Right atrium auricular region (tissue), 2 donors: ENCODE measurements at regions not wholly inside any gene's neighbourhood (a gene's known extent, or its start where the extent isn't known, plus 50 kb on each side); places are given as distances from the start of the nearest gene placed in this dataset.

ENCODE experiments used
- DNase-seq: peaks from one replicate; pipeline ENCODE4 v3.0.0-alpha.2; 2019; ENCODE audit warnings: low spot score
- H3K27ac ChIP-seq, 2 donors: fragments of 200-600 bp; sonication (generic); 1 replicate in 1 of 2; 2 replicates in 1 of 2; pipeline ENCODE4 v1.5.1; 2016 to 2019
- H3K27me3 ChIP-seq, 2 donors: fragments of 200-600 bp; sonication (generic); one replicate each; pipeline versions ENCODE4 v1.5.1 to v1.6.0; 2017 to 2019
- H3K36me3 ChIP-seq: fragments of 200-600 bp; sonication (generic); one replicate; pipeline ENCODE4 v1.5.1; 2016
- H3K4me1 ChIP-seq, 2 donors: fragments of 200-600 bp; sonication (generic); one replicate each; pipeline versions ENCODE4 v1.5.1 to v1.6.0; 2017 to 2019
- H3K4me3 ChIP-seq, 2 donors: fragments of 200-600 bp; sonication (generic); 1 replicate in 1 of 2; 2 replicates in 1 of 2; pipeline ENCODE4 v1.5.1; 2017 to 2019; ENCODE audit warnings: mild to moderate bottlenecking in 1 of 2, moderate library complexity in 1 of 2
- H3K9me3 ChIP-seq, 2 donors: fragments of 200-600 bp; sonication (generic); one replicate each; pipeline ENCODE4 v1.5.1; 2019
- TF ChIP-seq, protein P1 (sequence below), 2 donors: fragments of 200-600 bp; sonication (generic); IDR thresholded peaks; one replicate each; pipeline ENCODE4 v1.5.1; 2019; ENCODE audit warnings: antibody characterized with exemption in 2 of 2

DNA sequence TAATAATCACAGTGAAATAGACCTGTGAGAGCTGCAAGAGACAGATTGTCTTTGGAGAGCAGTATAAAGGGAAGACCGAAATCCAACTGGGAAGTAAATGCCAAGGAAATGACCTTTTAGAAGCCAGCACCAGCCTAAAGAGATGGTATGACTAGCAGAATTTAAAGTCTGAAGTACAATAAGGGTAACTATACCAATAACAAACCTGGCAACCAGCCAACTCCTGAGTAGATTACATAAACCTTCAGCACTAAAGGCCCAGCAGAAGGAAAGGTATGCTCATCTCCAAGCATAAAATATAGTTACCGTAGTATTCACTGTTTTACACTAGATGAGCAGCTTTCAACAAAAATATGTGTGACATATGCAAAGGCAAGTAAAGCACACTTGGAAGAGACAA is 155.1 kb upstream of the SATB1 start:
- H3K36me3 ChIP-seq = no peaks in the 10 kb centered on the region
- H3K4me1 ChIP-seq = no peaks in the 10 kb centered on the region
- H3K27ac ChIP-seq = no peak overlapping the region
- TF ChIP-seq, protein P1, sequence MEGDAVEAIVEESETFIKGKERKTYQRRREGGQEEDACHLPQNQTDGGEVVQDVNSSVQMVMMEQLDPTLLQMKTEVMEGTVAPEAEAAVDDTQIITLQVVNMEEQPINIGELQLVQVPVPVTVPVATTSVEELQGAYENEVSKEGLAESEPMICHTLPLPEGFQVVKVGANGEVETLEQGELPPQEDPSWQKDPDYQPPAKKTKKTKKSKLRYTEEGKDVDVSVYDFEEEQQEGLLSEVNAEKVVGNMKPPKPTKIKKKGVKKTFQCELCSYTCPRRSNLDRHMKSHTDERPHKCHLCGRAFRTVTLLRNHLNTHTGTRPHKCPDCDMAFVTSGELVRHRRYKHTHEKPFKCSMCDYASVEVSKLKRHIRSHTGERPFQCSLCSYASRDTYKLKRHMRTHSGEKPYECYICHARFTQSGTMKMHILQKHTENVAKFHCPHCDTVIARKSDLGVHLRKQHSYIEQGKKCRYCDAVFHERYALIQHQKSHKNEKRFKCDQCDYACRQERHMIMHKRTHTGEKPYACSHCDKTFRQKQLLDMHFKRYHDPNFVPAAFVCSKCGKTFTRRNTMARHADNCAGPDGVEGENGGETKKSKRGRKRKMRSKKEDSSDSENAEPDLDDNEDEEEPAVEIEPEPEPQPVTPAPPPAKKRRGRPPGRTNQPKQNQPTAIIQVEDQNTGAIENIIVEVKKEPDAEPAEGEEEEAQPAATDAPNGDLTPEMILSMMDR (IDR thresholded peaks at IDR 0.05) = no peak
- DNase-seq = no peak
- H3K4me3 ChIP-seq = no peak overlapping the region
- H3K9me3 ChIP-seq = no peaks in the 10 kb centered on the region
- no peaks in the 10 kb centered on the region for H3K27me3 ChIP-seq

DNA sequence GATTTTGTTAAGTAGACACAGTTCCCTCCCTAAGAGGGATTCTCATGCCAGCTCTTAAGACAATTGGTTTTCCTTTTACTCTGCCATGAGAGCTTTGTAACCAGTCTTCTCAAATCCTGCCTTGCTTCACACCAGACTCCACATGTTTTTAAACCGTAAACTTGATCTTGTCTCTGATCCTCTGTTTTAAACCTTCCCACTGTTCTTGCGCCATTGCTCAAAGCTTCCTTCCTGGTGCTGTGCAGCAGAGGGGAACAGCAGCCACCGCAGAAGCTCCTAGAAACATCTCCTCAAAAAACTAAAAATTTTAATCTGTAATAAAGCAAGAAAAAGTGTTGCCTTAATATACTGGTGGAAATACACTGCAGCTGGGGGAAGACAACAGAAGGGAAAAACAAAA is 154.5 kb upstream of the SATB1 start:
- DNase-seq = no peak
- Histone ChIP-seq H3K4me3 (no peak overlapping the region), H3K4me1 (no peaks in the 10 kb centered on the region), H3K36me3 (no peaks in the 10 kb centered on the region), H3K27me3 (no peaks in the 10 kb centered on the region), H3K9me3 (no peaks in the 10 kb centered on the region), H3K27ac (no peak overlapping the region)
- TF ChIP-seq, protein P1 (IDR thresholded peaks at IDR 0.05) = no peak

DNA sequence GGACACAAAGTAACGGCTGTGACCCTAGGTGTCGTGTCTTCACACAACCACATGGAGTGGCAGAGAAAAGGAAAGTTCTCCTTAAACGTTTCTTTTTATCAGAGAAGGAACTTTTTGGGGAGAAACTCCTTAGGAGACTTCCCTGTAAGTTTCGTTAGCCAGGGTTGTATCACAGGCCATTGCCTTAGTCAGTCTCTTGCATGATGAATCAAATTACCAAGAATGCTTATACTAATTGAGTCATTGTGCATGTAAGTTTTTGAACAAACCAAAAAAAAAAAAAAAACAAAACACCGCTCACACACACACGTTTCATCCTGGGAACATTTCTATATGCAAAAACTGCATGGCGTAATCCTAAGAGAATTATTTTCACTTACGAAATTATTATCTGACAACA is 150.4 kb upstream of the SATB1 start:
- TF ChIP-seq, protein P1 (IDR thresholded peaks at IDR 0.05) = no peak

DNA sequence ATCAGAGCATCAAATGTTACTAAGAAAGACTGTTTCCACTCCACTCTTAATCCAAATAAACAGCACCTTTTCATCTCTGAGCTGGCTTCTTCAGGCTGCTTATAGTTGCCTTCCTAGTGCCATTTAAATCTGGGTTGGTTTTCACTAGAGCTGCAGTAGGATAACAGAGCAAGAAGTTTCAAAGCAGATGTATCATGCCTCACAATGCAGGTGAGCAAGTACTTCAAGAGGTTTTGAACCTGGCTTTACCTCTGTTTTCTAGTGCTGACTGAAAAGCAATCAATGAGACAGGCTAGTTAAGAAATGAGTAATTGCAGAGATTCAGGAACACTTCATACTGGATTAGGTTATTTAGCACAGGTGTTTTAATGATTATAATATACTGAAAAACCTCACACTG is 147.7 kb upstream of the SATB1 start:
- DNase-seq = no peak
- no peaks in the 10 kb centered on the region for H3K36me3 ChIP-seq
- H3K27me3 ChIP-seq = no peaks in the 10 kb centered on the region
- no peaks in the 10 kb centered on the region for H3K9me3 ChIP-seq
- no peak overlapping the region for H3K4me3 ChIP-seq
- TF ChIP-seq, protein P1 (IDR thresholded peaks at IDR 0.05) = no peak
- no peaks in the 10 kb centered on the region for H3K4me1 ChIP-seq
- H3K27ac ChIP-seq = no peak overlapping the region

More for the DNA sequence above, 150.4 kb upstream of the SATB1 start:
- H3K4me3 ChIP-seq = no peak overlapping the region
- no peaks in the 10 kb centered on the region for H3K4me1 ChIP-seq
- no peaks in the 10 kb centered on the region for H3K27me3 ChIP-seq
- no peak overlapping the region for H3K27ac ChIP-seq
- no peak for DNase-seq
- H3K9me3 ChIP-seq = no peaks in the 10 kb centered on the region
- no peaks in the 10 kb centered on the region for H3K36me3 ChIP-seq

DNA sequence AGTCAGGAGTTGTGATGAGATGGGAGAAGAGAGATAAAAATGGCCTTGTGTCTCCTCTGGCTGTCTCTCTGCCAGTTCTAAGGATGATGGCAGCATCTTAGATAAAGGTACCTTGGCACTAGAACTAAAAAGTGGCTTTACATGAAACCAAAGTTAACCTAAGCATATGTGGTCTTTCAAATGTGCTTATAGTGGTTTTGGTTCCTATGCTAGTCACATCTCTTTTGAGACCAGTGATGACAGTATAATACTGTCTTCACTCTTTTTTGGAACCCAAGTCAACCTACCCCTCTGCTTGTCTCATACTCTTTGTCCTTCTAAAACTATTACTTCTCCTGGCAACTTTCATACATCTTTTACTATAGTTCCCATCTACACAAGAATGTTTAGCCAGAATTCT is 142.2 kb upstream of the SATB1 start:
- no peaks in the 10 kb centered on the region for H3K36me3 ChIP-seq
- H3K9me3 ChIP-seq = no peaks in the 10 kb centered on the region
- no peak for DNase-seq
- no peaks in the 10 kb centered on the region for H3K27me3 ChIP-seq
- H3K4me1 ChIP-seq = no peaks in the 10 kb centered on the region
- no peak overlapping the region for H3K27ac ChIP-seq
- TF ChIP-seq, protein P1 (IDR thresholded peaks at IDR 0.05) = no peak
- H3K4me3 ChIP-seq = no peak overlapping the region

DNA sequence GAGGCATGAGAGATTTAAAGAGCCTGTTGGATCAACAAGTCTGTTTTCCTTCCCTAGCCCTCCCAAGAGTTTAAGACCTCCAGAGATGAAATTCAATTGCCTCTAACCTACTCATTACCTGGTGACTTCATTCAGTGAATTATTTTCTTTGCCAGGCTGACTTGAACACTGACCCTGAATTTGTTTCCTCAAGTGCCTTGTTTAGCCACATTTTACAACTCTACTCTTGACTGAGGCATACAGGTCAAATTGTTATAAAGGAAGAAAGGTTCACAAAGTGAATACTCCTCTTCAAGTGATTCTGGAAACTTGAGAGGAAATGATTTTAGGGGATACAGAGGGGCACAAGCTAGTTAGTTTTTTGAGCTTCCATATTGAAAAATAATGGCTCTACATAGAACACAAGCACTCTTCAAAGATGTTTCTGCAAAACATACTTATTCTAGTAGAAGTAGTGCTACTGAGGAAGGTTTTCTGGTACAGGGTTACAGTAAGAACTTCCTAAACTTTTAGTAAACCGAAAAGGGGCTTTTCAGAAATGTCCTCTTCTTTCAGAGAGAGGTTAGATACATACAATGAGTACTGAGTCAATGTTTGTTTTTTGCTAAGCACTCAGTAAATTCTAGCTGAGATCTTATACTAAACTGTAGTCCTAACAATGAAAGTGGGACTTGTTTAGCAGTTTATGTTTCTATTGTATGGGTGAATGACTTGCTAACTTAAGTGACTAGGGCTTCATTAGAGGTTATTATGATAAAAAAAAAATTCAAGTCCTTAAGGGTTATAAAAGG is 137.4 kb upstream of the SATB1 start:
- no peaks in the 10 kb centered on the region for H3K4me1 ChIP-seq
- H3K9me3 ChIP-seq = no peaks in the 10 kb centered on the region
- H3K4me3 ChIP-seq = no peak overlapping the region
- H3K36me3 ChIP-seq = no peaks in the 10 kb centered on the region
- TF ChIP-seq, protein P1 (IDR thresholded peaks at IDR 0.05) = no peak
- no peaks in the 10 kb centered on the region for H3K27me3 ChIP-seq
- DNase-seq = no peak
- no peak overlapping the region for H3K27ac ChIP-seq
